C4-2B (cell line): ENCODE measurements at regions not wholly inside any gene's neighbourhood (a gene's known extent, or its start where the extent isn't known, plus 50 kb on each side); places are given as distances from the start of the nearest gene placed in this dataset.

Experiments used
- H3K27ac ChIP-seq: fragments of 450-650 bp; 2 replicates; pipeline ENCODE4 v1.5.1; 2017
- CTCF ChIP-seq: fragments of 450-650 bp; conservative IDR thresholded peaks from 2 replicates; pipeline ENCODE4 v1.5.1; 2017; ENCODE audit warnings: mild to moderate bottlenecking
- ZFX ChIP-seq: fragments of 450-650 bp; IDR thresholded peaks from 2 replicates; pipeline ENCODE4 v1.6.1; 2017

GRCh38 chr1:178644308-178645120, 80.5 kb upstream of the RALGPS2 start:
- TF ChIP-seq CTCF (no peak), ZFX (no peak)
- no peak overlapping the region for H3K27ac ChIP-seq

GRCh38 chr1:178645157-178645807, 79.8 kb upstream of the RALGPS2 start:
- H3K27ac ChIP-seq: no peak overlapping the region
- no peak for TF ChIP-seq CTCF
- no peak for TF ChIP-seq ZFX

GRCh38 chr1:178645808-178646200, 79.2 kb upstream of the RALGPS2 start:
- TF ChIP-seq CTCF: no peak
- TF ChIP-seq ZFX: no peak
- H3K27ac ChIP-seq: no peak overlapping the region

- no peak for TF ChIP-seq ZFX
- no peak for TF ChIP-seq CTCF
- H3K27ac ChIP-seq: no peak overlapping the region
These were observed 78.2 kb upstream of the RALGPS2 start for GRCh38 chr1:178646821-178647220.

GRCh38 chr1:178648151-178648550, 76.9 kb upstream of the RALGPS2 start:
- H3K27ac ChIP-seq: no peak overlapping the region

GRCh38 chr1:178649582-178650350, 75.3 kb upstream of the RALGPS2 start:
- TF ChIP-seq CTCF (no peak), ZFX (no peak)
- no peak overlapping the region for H3K27ac ChIP-seq

More at GRCh38 chr1:178648151-178648550, 76.9 kb upstream of the RALGPS2 start:
- no peak for TF ChIP-seq ZFX
- no peak for TF ChIP-seq CTCF
